ENCODE measurements at regions not wholly inside any gene's neighbourhood (a gene's known extent, or its start where the extent isn't known, plus 50 kb on each side); places are given as distances from the start of the nearest gene placed in this dataset.

DNA sequence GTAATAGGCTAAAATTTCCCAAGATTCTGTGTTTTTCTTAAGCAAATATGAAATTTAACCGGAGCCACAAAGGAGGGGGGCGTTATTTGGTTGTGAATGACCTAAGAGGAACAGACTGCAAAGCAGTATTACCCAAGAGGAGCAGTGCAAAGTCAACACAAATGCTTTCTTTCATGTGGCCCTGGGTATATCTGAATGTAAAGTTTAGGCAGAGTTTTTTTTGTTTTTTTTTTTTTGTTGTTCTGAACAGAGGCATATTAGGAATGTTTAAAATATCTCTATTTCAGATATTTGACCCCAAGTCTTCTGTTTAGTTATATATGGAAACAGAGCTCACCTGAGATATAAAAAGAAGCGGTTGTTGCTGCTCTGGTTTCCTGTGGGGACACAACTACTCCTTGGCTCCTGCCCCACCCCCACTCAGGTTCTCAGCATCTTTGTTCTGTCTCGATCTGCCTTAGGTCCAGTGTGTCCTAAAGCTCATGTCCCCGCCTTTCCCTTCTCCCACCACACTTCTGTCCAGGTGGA is 220.7 kb downstream of the RFC3 start:
- Histone ChIP-seq H3K4me1 (replicated peaks in 1 of 2) (no peaks in the 10 kb centered on the region), H3K36me3 (replicated peaks in 1 of 2) (no peaks in the 10 kb centered on the region), H3K4me3 (no peak overlapping the region), H3K9me3 (replicated peaks in 1 of 3) (no peaks in the 10 kb centered on the region), H3K27me3 (no peaks in the 10 kb centered on the region), H3K27ac (no peak overlapping the region)
- WGBS, 4 donors: 67 to 94% (median 78%) methylated on average over 5 of the region's 5 CpGs
- DNase-seq: no peak
- intact Hi-C loops (cut with DNase I): no loop called here
- TF ChIP-seq, protein P1, sequence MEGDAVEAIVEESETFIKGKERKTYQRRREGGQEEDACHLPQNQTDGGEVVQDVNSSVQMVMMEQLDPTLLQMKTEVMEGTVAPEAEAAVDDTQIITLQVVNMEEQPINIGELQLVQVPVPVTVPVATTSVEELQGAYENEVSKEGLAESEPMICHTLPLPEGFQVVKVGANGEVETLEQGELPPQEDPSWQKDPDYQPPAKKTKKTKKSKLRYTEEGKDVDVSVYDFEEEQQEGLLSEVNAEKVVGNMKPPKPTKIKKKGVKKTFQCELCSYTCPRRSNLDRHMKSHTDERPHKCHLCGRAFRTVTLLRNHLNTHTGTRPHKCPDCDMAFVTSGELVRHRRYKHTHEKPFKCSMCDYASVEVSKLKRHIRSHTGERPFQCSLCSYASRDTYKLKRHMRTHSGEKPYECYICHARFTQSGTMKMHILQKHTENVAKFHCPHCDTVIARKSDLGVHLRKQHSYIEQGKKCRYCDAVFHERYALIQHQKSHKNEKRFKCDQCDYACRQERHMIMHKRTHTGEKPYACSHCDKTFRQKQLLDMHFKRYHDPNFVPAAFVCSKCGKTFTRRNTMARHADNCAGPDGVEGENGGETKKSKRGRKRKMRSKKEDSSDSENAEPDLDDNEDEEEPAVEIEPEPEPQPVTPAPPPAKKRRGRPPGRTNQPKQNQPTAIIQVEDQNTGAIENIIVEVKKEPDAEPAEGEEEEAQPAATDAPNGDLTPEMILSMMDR (IDR thresholded peaks at IDR 0.05): no peak
- no peak for TF ChIP-seq POLR2A (IDR thresholded peaks at IDR 0.05)

DNA sequence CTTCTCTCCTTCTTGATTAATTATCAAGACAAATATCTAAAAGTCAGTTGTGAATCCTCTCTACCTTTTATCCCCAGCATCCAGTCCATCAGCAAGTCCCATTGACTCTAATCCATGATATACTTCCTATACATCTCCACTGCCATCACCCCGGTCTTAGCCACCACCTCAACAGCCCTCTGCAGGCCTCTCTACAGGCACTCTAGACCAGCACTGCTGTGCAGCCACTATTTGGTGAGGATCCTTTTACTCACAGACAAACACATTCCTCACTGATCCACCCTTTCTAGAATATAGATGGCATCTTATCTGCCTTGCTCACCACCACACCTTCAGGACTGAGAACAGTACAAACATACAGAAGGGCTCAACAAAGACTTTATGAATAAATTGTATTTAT is 221.7 kb downstream of the RFC3 start:
- no peak for DNase-seq
- intact Hi-C loops (cut with DNase I): no loop called here
- peaks cover 0 to 5% of the 10 kb centered on the region in 2 donors for H3K4me1 ChIP-seq (replicated peaks in 1 of 2)
- H3K36me3 ChIP-seq (replicated peaks in 1 of 2): no peaks in the 10 kb centered on the region
- 95 to 97% (median 97%) methylated on average over 1 of the region's 1 CpG for WGBS, 4 donors
- H3K27me3 ChIP-seq: no peaks in the 10 kb centered on the region
- no peak overlapping the region for H3K27ac ChIP-seq
- H3K4me3 ChIP-seq: no peak overlapping the region
- no peaks in the 10 kb centered on the region for H3K9me3 ChIP-seq (replicated peaks in 1 of 3)
- TF ChIP-seq, protein P1 (IDR thresholded peaks at IDR 0.05): no peak
- TF ChIP-seq POLR2A (IDR thresholded peaks at IDR 0.05): no peak

DNA sequence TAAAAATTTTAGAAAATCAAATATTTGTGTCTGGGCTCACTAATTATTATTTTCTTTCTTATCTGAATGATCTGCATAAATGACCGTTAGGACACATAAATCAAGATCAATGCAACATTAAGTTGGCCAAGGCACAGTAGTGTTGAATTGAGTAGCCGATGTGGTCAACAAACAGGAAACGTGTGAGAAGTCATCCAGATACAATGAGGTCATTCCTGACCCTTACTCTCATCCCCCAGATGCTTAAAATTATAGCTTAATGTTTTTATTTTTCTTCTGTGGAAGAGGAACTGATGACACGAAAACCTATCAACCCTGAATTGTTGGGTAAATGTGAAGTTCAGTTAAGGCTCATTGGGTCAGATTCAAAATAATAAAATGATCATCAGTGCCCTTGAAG is 222.9 kb downstream of the RFC3 start:
- Histone ChIP-seq H3K9me3 (replicated peaks in 1 of 3) (no peaks in the 10 kb centered on the region), H3K36me3 (replicated peaks in 1 of 2) (no peaks in the 10 kb centered on the region), H3K4me1 (replicated peaks in 1 of 2) (peaks cover 0 to 8% of the 10 kb centered on the region in 2 donors), H3K27me3 (no peaks in the 10 kb centered on the region), H3K4me3 (no peak overlapping the region), H3K27ac (no peak overlapping the region)
- WGBS, 4 donors: 64 to 69% (median 66%) methylated on average over 4 of the region's 4 CpGs
- intact Hi-C loops (cut with DNase I): no loop called here
- no peak for DNase-seq
- TF ChIP-seq, protein P1 (IDR thresholded peaks at IDR 0.05): no peak
- TF ChIP-seq POLR2A (IDR thresholded peaks at IDR 0.05): no peak

DNA sequence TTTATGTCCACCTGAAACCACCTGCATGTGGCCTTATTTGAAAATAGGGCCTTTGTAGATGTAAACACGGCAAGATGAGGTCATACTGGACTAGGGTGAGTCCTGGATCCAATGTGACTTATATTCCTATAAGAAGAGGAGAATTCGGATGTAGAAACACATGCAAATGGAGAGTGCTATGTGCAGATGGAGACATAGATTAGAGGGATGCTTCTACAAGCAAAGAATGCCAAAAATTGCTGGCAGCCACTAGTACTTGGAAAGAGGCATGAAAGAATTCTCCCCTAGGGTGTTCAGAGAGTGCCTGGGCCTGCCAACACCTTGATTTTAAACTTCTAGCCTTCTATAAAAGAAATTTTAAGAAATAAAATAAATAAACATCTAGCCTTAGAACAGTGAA is 226.1 kb downstream of the RFC3 start:
- DNase-seq: no peak
- WGBS, 4 donors: 75 to 94% (median 79%) methylated on average over 2 of the region's 2 CpGs

More for the DNA sequence above, 226.1 kb downstream of the RFC3 start:
- Histone ChIP-seq H3K4me1 (replicated peaks in 1 of 2) (peaks cover 0 to 8% of the 10 kb centered on the region in 2 donors), H3K4me3 (no peak overlapping the region), H3K27me3 (no peaks in the 10 kb centered on the region), H3K36me3 (replicated peaks in 1 of 2) (no peaks in the 10 kb centered on the region), H3K27ac (no peak overlapping the region), H3K9me3 (replicated peaks in 1 of 3) (no peaks in the 10 kb centered on the region)
- TF ChIP-seq POLR2A (IDR thresholded peaks at IDR 0.05): no peak
- TF ChIP-seq, protein P1 (IDR thresholded peaks at IDR 0.05): no peak
- intact Hi-C loops (cut with DNase I): no loop called here
